ENCODE measurements at regions not wholly inside any gene's neighbourhood (a gene's known extent, or its start where the extent isn't known, plus 50 kb on each side); places are given as distances from the start of the nearest gene placed in this dataset.
"Not testable (repeated sequence)": the region's sequence is repeated elsewhere in the genome, so short reads cannot be mapped to it uniquely, and the experiment has no call there.

GRCh38 chr7:27453702-27454405 lies 208.8 kb downstream of the HIBADH start:
- Mint-ChIP-seq H3K27ac (ENCODE audit: unreplicated experiment) (no peak overlapping the region), H3K36me3 (ENCODE audit: insufficient read depth, unreplicated experiment) (no peaks in the 10 kb centered on the region), H3K4me3 (ENCODE audit: unreplicated experiment) (no peak overlapping the region), H3K27me3 (ENCODE audit: insufficient read depth, unreplicated experiment) (no peaks in the 10 kb centered on the region), H3K9me3 (ENCODE audit: unreplicated experiment) (no peaks in the 10 kb centered on the region), H3K4me1 (ENCODE audit: low read depth, unreplicated experiment) (no peaks in the 10 kb centered on the region)
- CTCF ChIA-PET = no interaction called here
- POLR2A ChIA-PET = no interaction called here
- DNase-seq = no peak
- intact Hi-C loops (cut with micrococcal nuclease; ENCODE audit: unreplicated experiment) = no loop called here
- TF ChIP-seq CTCF (IDR thresholded peaks at IDR 0.05; ENCODE audit: insufficient read depth in 1 of 2, low read depth in 1 of 2, low read length in 1 of 2, severe bottlenecking in 1 of 2, unreplicated experiment in 1 of 2) = no peak
- Histone ChIP-seq H3K9me3 (no peaks in the 10 kb centered on the region), H3K27me3 (replicated peaks; ENCODE audit: control insufficient read depth, insufficient read depth, low read length) (no peaks in the 10 kb centered on the region), H3K36me3 (ENCODE audit: control insufficient read depth, insufficient read depth, low read length) (no peaks in the 10 kb centered on the region), H3K4me1 (0 out of 2 replicates have a peak, but pooled peaks cover 4% of the 10 kb centered on the region), H3K4me3 (ENCODE audit: low read depth, low read length) (no peak overlapping the region)
- BruUV-seq (replicated peaks) = no TSS peak

- H3K4me1 ChIP-seq; H3K27me3 Mint-ChIP-seq (ENCODE audit: insufficient read depth, unreplicated experiment); POLR2A ChIA-PET; BruUV-seq (replicated peaks); H3K27ac Mint-ChIP-seq (ENCODE audit: unreplicated experiment); intact Hi-C loops (cut with micrococcal nuclease; ENCODE audit: unreplicated experiment); DNase-seq; H3K4me3 ChIP-seq (ENCODE audit: low read depth, low read length); H3K4me1 Mint-ChIP-seq (ENCODE audit: low read depth, unreplicated experiment); CTCF ChIA-PET; H3K36me3 ChIP-seq (ENCODE audit: control insufficient read depth, insufficient read depth, low read length); H3K36me3 Mint-ChIP-seq (ENCODE audit: insufficient read depth, unreplicated experiment); H3K27me3 ChIP-seq (replicated peaks; ENCODE audit: control insufficient read depth, insufficient read depth, low read length); H3K9me3 Mint-ChIP-seq (ENCODE audit: unreplicated experiment); H3K4me3 Mint-ChIP-seq (ENCODE audit: unreplicated experiment); H3K9me3 ChIP-seq: not testable (repeated sequence)
These were observed 205.6 kb downstream of the HIBADH start for GRCh38 chr7:27457120-27457519.

- H3K4me3 Mint-ChIP-seq (ENCODE audit: unreplicated experiment); H3K27me3 Mint-ChIP-seq (ENCODE audit: insufficient read depth, unreplicated experiment); POLR2A ChIA-PET; H3K36me3 Mint-ChIP-seq (ENCODE audit: insufficient read depth, unreplicated experiment); H3K36me3 ChIP-seq (ENCODE audit: control insufficient read depth, insufficient read depth, low read length); H3K9me3 Mint-ChIP-seq (ENCODE audit: unreplicated experiment); H3K4me3 ChIP-seq (ENCODE audit: low read depth, low read length); H3K27me3 ChIP-seq (replicated peaks; ENCODE audit: control insufficient read depth, insufficient read depth, low read length); BruUV-seq (replicated peaks); H3K4me1 ChIP-seq; H3K4me1 Mint-ChIP-seq (ENCODE audit: low read depth, unreplicated experiment); intact Hi-C loops (cut with micrococcal nuclease; ENCODE audit: unreplicated experiment); H3K27ac Mint-ChIP-seq (ENCODE audit: unreplicated experiment); CTCF ChIA-PET; H3K9me3 ChIP-seq; DNase-seq: not testable (repeated sequence)
These were observed 204.8 kb downstream of the HIBADH start for GRCh38 chr7:27457603-27458565.

Measured in Caco-2 (cell line).